Activated B cell treated with CpG ODN at 0.5 μM for 24 hours (primary cell): ENCODE measurements at regions not wholly inside any gene's neighbourhood (a gene's known extent, or its start where the extent isn't known, plus 50 kb on each side); places are given as distances from the start of the nearest gene placed in this dataset.

Experiments used
- ATAC-seq: fragments of 200-7000 bp; cut with Tn5 transposase; one replicate; pipeline ENCODE4 v1.10.0; 2021; ENCODE audit warnings: low read depth, mild to moderate bottlenecking, moderate library complexity
- CTCF ChIA-PET: fragments of 350-600 bp; sonication (Branson Sonifier 250); formaldehyde crosslinking; loops from one replicate; lab custom pipeline; 2021; ENCODE audit warnings: antibody characterized with exemption; lab: Charles Lee
- POLR2A ChIA-PET: fragments of 350-600 bp; sonication (Branson Sonifier 250); formaldehyde crosslinking; loops from one replicate; lab custom pipeline; 2021; ENCODE audit warnings: antibody characterized with exemption; lab: Charles Lee
- DNase-seq: peaks from one replicate; pipeline ENCODE4 v3.0.0; 2022
- H3K27ac Mint-ChIP-seq: one replicate; pipeline ENCODE4 v1.8.0; 2020; ENCODE audit warnings: mixed read lengths
- H3K27me3 Mint-ChIP-seq: one replicate; pipeline ENCODE4 v1.8.0; 2021; ENCODE audit warnings: mixed read lengths
- H3K36me3 Mint-ChIP-seq: one replicate; pipeline ENCODE4 v1.8.0; 2021; ENCODE audit warnings: low read depth, mixed read lengths
- H3K4me1 Mint-ChIP-seq: one replicate; pipeline ENCODE4 v1.8.0; 2021; ENCODE audit warnings: mixed read lengths
- H3K4me3 Mint-ChIP-seq: one replicate; pipeline ENCODE4 v1.8.0; 2020; ENCODE audit warnings: mild to moderate bottlenecking, mixed read lengths
- H3K9me3 Mint-ChIP-seq: one replicate; pipeline ENCODE4 v1.8.0; 2020; ENCODE audit warnings: mixed read lengths
- intact Hi-C: fragments of 100-400 bp; cut with micrococcal nuclease; formaldehyde crosslinking; loops from one replicate; pipeline ENCODE4 v1.15.1; 2024
- TF ChIP-seq, protein P1 (sequence below): fragments of 200-600 bp; IDR thresholded peaks from one replicate; pipeline ENCODE4 v1.8.0; 2022; ENCODE audit warnings: antibody characterized with exemption, mild to moderate bottlenecking

DNA sequence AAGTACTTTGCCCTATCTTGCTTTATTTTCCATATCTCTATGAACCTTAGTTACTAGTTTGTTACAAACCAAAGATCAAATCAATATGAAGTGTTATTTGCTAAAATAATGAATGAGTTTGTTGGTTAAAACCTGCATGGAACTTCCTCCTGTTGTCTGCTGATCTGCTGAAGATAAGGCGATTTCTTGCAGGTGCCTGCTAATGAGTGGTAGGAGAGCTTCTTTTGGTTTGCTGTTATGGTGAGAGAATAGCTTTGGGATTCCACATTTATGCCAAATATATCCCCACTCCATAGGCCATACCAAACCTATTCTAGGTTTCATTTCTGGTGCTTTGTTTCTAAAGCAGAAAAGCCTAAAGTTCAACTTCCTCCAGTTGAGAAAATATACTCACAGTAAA is 103.8 kb upstream of the PCDH10 start:
- DNase-seq (no peak), ATAC-seq (no peak)
- intact Hi-C loops: no loop called here
- TF ChIP-seq, protein P1, sequence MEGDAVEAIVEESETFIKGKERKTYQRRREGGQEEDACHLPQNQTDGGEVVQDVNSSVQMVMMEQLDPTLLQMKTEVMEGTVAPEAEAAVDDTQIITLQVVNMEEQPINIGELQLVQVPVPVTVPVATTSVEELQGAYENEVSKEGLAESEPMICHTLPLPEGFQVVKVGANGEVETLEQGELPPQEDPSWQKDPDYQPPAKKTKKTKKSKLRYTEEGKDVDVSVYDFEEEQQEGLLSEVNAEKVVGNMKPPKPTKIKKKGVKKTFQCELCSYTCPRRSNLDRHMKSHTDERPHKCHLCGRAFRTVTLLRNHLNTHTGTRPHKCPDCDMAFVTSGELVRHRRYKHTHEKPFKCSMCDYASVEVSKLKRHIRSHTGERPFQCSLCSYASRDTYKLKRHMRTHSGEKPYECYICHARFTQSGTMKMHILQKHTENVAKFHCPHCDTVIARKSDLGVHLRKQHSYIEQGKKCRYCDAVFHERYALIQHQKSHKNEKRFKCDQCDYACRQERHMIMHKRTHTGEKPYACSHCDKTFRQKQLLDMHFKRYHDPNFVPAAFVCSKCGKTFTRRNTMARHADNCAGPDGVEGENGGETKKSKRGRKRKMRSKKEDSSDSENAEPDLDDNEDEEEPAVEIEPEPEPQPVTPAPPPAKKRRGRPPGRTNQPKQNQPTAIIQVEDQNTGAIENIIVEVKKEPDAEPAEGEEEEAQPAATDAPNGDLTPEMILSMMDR: no peak
- CTCF ChIA-PET: no interaction called here
- no peak overlapping the region for H3K27ac Mint-ChIP-seq
- H3K4me1 Mint-ChIP-seq: no peaks in the 10 kb centered on the region
- POLR2A ChIA-PET: no interaction called here
- H3K4me3 Mint-ChIP-seq: no peak overlapping the region
- H3K36me3 Mint-ChIP-seq: no peaks in the 10 kb centered on the region
- H3K9me3 Mint-ChIP-seq: peaks cover 12% of the 10 kb centered on the region
- H3K27me3 Mint-ChIP-seq: no peaks in the 10 kb centered on the region

- ChIA-PET POLR2A (no interaction called here), CTCF (no interaction called here)
These were observed 102.9 kb upstream of the PCDH10 start for GRCh38 chr4:133046156-133046555.

GRCh38 chr4:133058701-133059100 is 90.4 kb upstream of the PCDH10 start:
- POLR2A ChIA-PET: no interaction called here
- Mint-ChIP-seq H3K27ac (no peak overlapping the region), H3K4me3 (no peak overlapping the region), H3K36me3 (no peaks in the 10 kb centered on the region), H3K27me3 (no peaks in the 10 kb centered on the region), H3K9me3 (peaks cover 2% of the 10 kb centered on the region), H3K4me1 (no peaks in the 10 kb centered on the region)
- TF ChIP-seq, protein P1: no peak
- CTCF ChIA-PET: interaction anchor here (1.0 kb wide), 1 partner anchor 11 kb away, joined by 3 read pairs; no protein-coding TSS in a partner anchor
- no peak for DNase-seq
- intact Hi-C loops: no loop called here
- ATAC-seq: no peak

More at GRCh38 chr4:133046156-133046555, 102.9 kb upstream of the PCDH10 start:
- H3K4me1 Mint-ChIP-seq: no peaks in the 10 kb centered on the region
- DNase-seq: no peak
- no peak overlapping the region for H3K27ac Mint-ChIP-seq
- TF ChIP-seq, protein P1: no peak
- no peaks in the 10 kb centered on the region for H3K27me3 Mint-ChIP-seq
- no peak overlapping the region for H3K4me3 Mint-ChIP-seq
- peaks cover 13% of the 10 kb centered on the region for H3K9me3 Mint-ChIP-seq
- no peaks in the 10 kb centered on the region for H3K36me3 Mint-ChIP-seq
- intact Hi-C loops: no loop called here
- no peak for ATAC-seq

DNA sequence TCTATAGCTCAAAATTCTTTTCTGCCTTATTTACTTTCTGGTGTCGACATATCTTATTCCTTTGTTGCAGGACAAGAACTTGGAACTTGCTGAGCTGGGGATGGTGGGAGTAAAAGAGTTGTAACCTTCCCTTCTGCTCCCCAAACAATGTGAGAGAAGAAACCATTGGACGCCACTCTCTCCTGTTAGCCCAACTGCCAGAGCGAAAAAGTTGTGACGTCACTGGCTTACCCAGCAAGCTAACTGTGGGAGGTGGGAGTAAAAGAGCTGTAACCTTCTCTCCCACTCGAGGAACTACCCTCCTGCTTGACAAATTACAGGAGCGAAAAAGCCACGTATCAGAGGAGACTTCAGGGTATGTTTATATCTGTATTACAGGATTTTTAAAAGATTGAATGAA is 90.0 kb upstream of the PCDH10 start:
- TF ChIP-seq, protein P1: no peak
- ChIA-PET CTCF (interaction anchor here (1.0 kb wide), 1 partner anchor 10 kb away, joined by 3 read pairs; no protein-coding TSS in a partner anchor), POLR2A (no interaction called here)

GRCh38 chr4:133062851-133063250 is 86.2 kb upstream of the PCDH10 start:
- no peak for DNase-seq
- Mint-ChIP-seq H3K4me1 (no peaks in the 10 kb centered on the region), H3K36me3 (no peaks in the 10 kb centered on the region), H3K27ac (no peak overlapping the region), H3K4me3 (no peak overlapping the region), H3K27me3 (no peaks in the 10 kb centered on the region), H3K9me3 (peaks cover 8% of the 10 kb centered on the region)
- CTCF ChIA-PET: no interaction called here
- ATAC-seq: no peak
- TF ChIP-seq, protein P1: no peak
- POLR2A ChIA-PET: no interaction called here
- intact Hi-C loops: no loop called here

More for the DNA sequence above, 90.0 kb upstream of the PCDH10 start:
- intact Hi-C loops: no loop called here
- Mint-ChIP-seq H3K9me3 (peaks cover 2% of the 10 kb centered on the region), H3K27me3 (no peaks in the 10 kb centered on the region), H3K27ac (no peak overlapping the region), H3K36me3 (no peaks in the 10 kb centered on the region), H3K4me3 (no peak overlapping the region), H3K4me1 (no peaks in the 10 kb centered on the region)
- DNase-seq: no peak
- ATAC-seq: no peak
